Erythroblast (primary cell): ENCODE measurements at regions not wholly inside any gene's neighbourhood (a gene's known extent, or its start where the extent isn't known, plus 50 kb on each side); places are given as distances from the start of the nearest gene placed in this dataset.

ENCODE experiments used
- GATA1 ChIP-seq: IDR thresholded peaks from 2 replicates; pipeline ENCODE4 v1.6.1; 2011; ENCODE audit warnings: low read depth, mild to moderate bottlenecking, control low read depth, low read length, moderate library complexity
- POLR2A ChIP-seq: IDR thresholded peaks from 2 replicates; pipeline ENCODE4 v1.6.1; 2011; ENCODE audit warnings: mild to moderate bottlenecking, low read length

DNA sequence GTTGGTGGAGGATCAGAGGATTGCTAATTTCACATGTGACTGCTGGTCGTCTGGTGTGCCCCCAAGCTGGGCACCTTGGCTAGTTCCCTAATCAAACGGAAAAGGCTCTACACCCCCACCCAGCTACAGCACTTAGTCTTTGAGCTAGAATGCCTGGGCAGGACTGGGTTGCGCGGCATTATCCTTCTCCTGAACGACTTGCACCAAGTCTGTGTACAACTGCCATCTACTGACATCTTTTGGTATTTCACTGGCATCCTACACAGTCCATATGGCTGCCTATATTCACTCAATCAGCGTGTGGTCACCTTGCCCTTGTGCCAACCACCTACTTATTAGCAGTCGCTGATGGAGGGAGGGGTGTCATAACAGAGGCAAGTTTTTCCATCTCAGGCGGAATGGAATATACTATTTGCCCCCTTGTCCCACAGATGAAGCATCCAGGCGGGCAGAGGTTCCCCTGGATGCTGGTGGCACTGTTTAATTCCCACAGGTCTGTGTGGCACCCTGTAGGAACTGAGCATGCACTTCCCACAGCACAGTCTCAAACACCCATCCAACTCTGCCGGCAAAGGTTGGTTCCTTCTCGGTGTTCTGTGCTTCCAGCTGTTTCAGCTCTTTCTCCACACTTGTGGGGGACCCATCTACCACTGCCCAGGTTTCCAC lies 150.1 kb downstream of the OSTF1 start:
- TF ChIP-seq POLR2A (no peak), GATA1 (no peak)
